Neuronal stem cell (in vitro differentiated cells): ENCODE measurements at regions not wholly inside any gene's neighbourhood (a gene's known extent, or its start where the extent isn't known, plus 50 kb on each side); places are given as distances from the start of the nearest gene placed in this dataset.
"Not testable (repeated sequence)": the region's sequence is repeated elsewhere in the genome, so short reads cannot be mapped to it uniquely, and the experiment has no call there.

ENCODE experiments used
- DNase-seq: peaks from one replicate; pipeline ENCODE4 v3.0.0-alpha.2; 2013; ENCODE audit warnings: low spot score
- H2AFZ ChIP-seq: one replicate; pipeline ENCODE4 v1.6.1; 2013; ENCODE audit warnings: mild to moderate bottlenecking, low read length, inconsistent platforms
- H2AK5ac ChIP-seq: 2 replicates; pipeline ENCODE4 v1.6.1; 2013; ENCODE audit warnings: low read depth, mild to moderate bottlenecking, inconsistent platforms, low read length, moderate library complexity, mixed read lengths
- H2BK120ac ChIP-seq: 2 replicates; pipeline ENCODE4 v1.6.1; 2013; ENCODE audit warnings: low read depth, mild to moderate bottlenecking, inconsistent platforms, low read length, moderate library complexity, mixed read lengths
- H2BK12ac ChIP-seq: one replicate; pipeline ENCODE4 v1.6.1; 2013; ENCODE audit warnings: low read length, inconsistent platforms
- H2BK15ac ChIP-seq: 2 replicates; pipeline ENCODE4 v1.6.1; 2013; ENCODE audit warnings: mild to moderate bottlenecking, low read length, inconsistent platforms, mixed read lengths
- H2BK5ac ChIP-seq: one replicate; pipeline ENCODE4 v1.6.1; 2013; ENCODE audit warnings: inconsistent platforms, mild to moderate bottlenecking, low read length, moderate library complexity
- H3K14ac ChIP-seq: one replicate; pipeline ENCODE4 v1.6.1; 2013; ENCODE audit warnings: low read length, inconsistent platforms
- H3K18ac ChIP-seq: 2 replicates; pipeline ENCODE4 v1.6.1; 2013; ENCODE audit warnings: low read length, inconsistent platforms
- H3K23ac ChIP-seq: 2 replicates; pipeline ENCODE4 v1.6.1; 2013; ENCODE audit warnings: low read depth, mild to moderate bottlenecking, mixed read lengths, low read length, inconsistent platforms; ENCODE audit not compliant: poor library complexity
- H3K27ac ChIP-seq: replicated peaks from 3 replicates; pipeline ENCODE4 v1.5.1; 2013; ENCODE audit warnings: low read length, inconsistent platforms
- H3K27me3 ChIP-seq, 3 experiments: 2 replicates each; pipeline ENCODE4 v1.6.1; 2013; ENCODE audit warnings: low read length in 3 of 3, mild to moderate bottlenecking in 2 of 3, inconsistent platforms in 1 of 3, low read depth in 1 of 3, mixed read lengths in 1 of 3, moderate library complexity in 1 of 3; ENCODE audit not compliant: control insufficient read depth in 3 of 3, insufficient read depth in 3 of 3
- H3K36me3 ChIP-seq, 2 donors: replicated peaks in 1 of 2; 2 replicates each; pipeline ENCODE4 v1.6.1; 2013; ENCODE audit warnings: low read length in 2 of 2; ENCODE audit not compliant: control insufficient read depth in 2 of 2, insufficient read depth in 2 of 2
- H3K4ac ChIP-seq: 2 replicates; pipeline ENCODE4 v1.6.1; 2013; ENCODE audit warnings: inconsistent platforms, mild to moderate bottlenecking, low read length, moderate library complexity
- H3K4me1 ChIP-seq, 2 donors: 1 replicate in 1 of 2; 2 replicates in 1 of 2; pipeline ENCODE4 v1.6.1; 2013; ENCODE audit warnings: low read length in 2 of 2, low read depth in 1 of 2; ENCODE audit not compliant: control insufficient read depth in 2 of 2, insufficient read depth in 1 of 2
- H3K4me2 ChIP-seq: one replicate; pipeline ENCODE4 v1.6.1; 2013; ENCODE audit warnings: mild to moderate bottlenecking, low read length, inconsistent platforms; ENCODE audit not compliant: insufficient read depth, poor library complexity, severe bottlenecking
- H3K4me3 ChIP-seq, 2 donors: 2 replicates each; pipeline ENCODE4 v1.5.1; 2013; ENCODE audit warnings: low read length in 2 of 2, mild to moderate bottlenecking in 2 of 2, inconsistent platforms in 1 of 2, moderate library complexity in 1 of 2
- H3K79me1 ChIP-seq: one replicate; pipeline ENCODE4 v1.6.1; 2013; ENCODE audit warnings: low read depth, mild to moderate bottlenecking, inconsistent platforms, low read length, moderate library complexity
- H3K9ac ChIP-seq: one replicate; pipeline ENCODE4 v1.6.1; 2013; ENCODE audit warnings: mild to moderate bottlenecking, low read depth, low read length, inconsistent platforms; ENCODE audit not compliant: poor library complexity
- H3K9me3 ChIP-seq, 2 donors: replicated peaks in 1 of 2; 2 replicates each; pipeline versions ENCODE3 to v1.6.1; 2013; ENCODE audit warnings: low read length in 2 of 2, mild to moderate bottlenecking in 2 of 2, inconsistent platforms in 1 of 2, low read depth in 1 of 2, mixed read lengths in 1 of 2, moderate library complexity in 1 of 2; ENCODE audit not compliant: control insufficient read depth in 2 of 2, insufficient read depth in 1 of 2
- H4K8ac ChIP-seq: one replicate; pipeline ENCODE4 v1.6.1; 2013; ENCODE audit warnings: low read depth, mild to moderate bottlenecking, inconsistent platforms, low read length, moderate library complexity
- H4K91ac ChIP-seq: one replicate; pipeline ENCODE4 v1.6.1; 2013; ENCODE audit warnings: low read length, low read depth, mild to moderate bottlenecking, inconsistent platforms; ENCODE audit not compliant: poor library complexity
- WGBS, 2 donors: extraction: QIAGEN DNeasy Blood & Tissue Kit; methylation state at CpG; one replicate each; pipeline ENCODE4 v1.1.7; 2013; ENCODE audit warnings: missing lambda C conversion rate in 2 of 2, mixed read lengths in 1 of 2; ENCODE audit not compliant: insufficient read length in 2 of 2, insufficient replicate concordance in 1 of 2; ENCODE audit errors: extremely low coverage in 2 of 2; 5-methylcytosine and 5-hydroxymethylcytosine counted together

DNA sequence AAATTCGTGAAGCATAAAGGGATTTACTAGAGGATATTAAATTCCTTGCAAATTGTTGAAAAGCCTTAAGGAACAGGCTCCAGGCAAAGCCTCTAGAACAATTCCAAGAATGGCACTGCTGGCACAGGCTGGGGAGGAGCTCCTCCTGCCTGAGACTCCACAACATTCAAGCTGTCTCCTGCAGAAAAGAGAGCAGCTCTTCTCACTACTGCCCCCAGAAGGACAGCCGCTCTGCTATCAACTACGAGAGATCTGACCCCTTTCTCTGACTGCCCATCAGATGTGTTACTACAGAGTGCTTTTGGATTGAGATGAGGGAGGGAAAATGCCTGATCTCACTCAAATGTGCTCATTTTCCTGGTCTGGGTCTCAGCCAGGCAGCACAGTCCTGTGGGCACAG is 269.9 kb downstream of the RPIA start:
- not testable (repeated sequence) for H4K8ac ChIP-seq, H4K91ac ChIP-seq, DNase-seq, H3K9me3 ChIP-seq, H3K4ac ChIP-seq, H3K9ac ChIP-seq, H3K14ac ChIP-seq, H3K23ac ChIP-seq, H2AK5ac ChIP-seq, H3K18ac ChIP-seq, H2AFZ ChIP-seq, H3K4me2 ChIP-seq, H2BK12ac ChIP-seq, H3K27me3 ChIP-seq, H3K36me3 ChIP-seq, H2BK120ac ChIP-seq, H3K4me3 ChIP-seq, H3K27ac ChIP-seq, H3K79me1 ChIP-seq, H2BK15ac ChIP-seq, H3K4me1 ChIP-seq, H2BK5ac ChIP-seq
- WGBS, 2 donors = no CpG with 5 or more reads among the region's 3 CpGs

DNA sequence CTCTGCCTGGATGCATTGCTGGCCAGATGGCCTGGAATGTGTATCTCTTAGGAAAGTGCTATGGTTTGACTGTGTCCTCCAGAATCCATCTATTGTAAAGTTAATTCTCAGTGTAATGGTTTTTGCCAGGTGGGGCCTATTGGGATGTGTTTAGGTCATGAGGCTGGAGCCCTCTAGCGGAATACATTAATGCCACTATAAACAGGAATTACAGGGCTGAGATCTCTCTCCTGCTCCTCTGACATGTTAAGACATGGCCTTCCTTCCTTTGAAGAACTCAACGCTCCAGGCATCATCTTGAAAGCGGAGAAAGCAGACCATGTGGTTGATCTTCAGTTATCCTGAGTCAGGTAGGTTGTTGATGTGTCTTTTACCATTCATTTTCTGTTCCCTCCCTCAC is 276.4 kb downstream of the RPIA start:
- H2AK5ac ChIP-seq = no peak overlapping the region
- H2BK12ac ChIP-seq = no peak overlapping the region
- H3K9me3 ChIP-seq = no peaks in the 10 kb centered on the region
- WGBS, 2 donors = no CpG with 5 or more reads among the region's 3 CpGs
- no peak overlapping the region for H3K23ac ChIP-seq
- H3K14ac ChIP-seq = no peak overlapping the region
- H3K36me3 ChIP-seq = no peaks in the 10 kb centered on the region
- no peak for DNase-seq
- no peak overlapping the region for H2BK15ac ChIP-seq
- H2BK120ac ChIP-seq = no peak overlapping the region
- H3K9ac ChIP-seq = no peak overlapping the region
- no peaks in the 10 kb centered on the region for H3K79me1 ChIP-seq
- H4K91ac ChIP-seq = no peak overlapping the region
- no peaks in the 10 kb centered on the region for H3K4me1 ChIP-seq
- H3K27me3 ChIP-seq = no peaks in the 10 kb centered on the region
- H3K18ac ChIP-seq = no peak overlapping the region
- H3K4me2 ChIP-seq = no peak overlapping the region
- no peak overlapping the region for H3K27ac ChIP-seq
- no peak overlapping the region for H4K8ac ChIP-seq
- no peak overlapping the region for H2AFZ ChIP-seq
- H2BK5ac ChIP-seq = no peak overlapping the region
- no peak overlapping the region for H3K4me3 ChIP-seq
- no peak overlapping the region for H3K4ac ChIP-seq

DNA sequence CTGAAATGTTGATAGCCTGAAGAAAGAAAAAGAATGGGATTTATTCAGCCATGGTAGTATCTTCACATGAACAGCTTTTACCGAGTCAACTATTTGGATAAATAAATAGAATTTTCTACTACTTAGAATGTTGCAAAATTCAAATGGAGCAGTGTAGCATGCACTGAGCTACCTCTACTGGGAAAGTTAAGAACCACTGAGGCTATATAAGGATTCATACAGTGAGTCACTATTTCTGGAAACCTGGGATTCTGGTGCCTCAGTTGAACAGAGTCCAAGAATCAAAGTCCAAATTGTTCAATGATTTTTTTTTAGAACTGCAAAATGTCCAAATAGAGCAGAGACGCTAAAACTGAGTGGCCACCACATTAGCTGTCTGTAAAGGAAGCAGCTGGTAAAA is 286.5 kb downstream of the RPIA start:
- no CpG with 5 or more reads among the region's 2 CpGs for WGBS, 2 donors
- not testable (repeated sequence) for H3K18ac ChIP-seq

DNA sequence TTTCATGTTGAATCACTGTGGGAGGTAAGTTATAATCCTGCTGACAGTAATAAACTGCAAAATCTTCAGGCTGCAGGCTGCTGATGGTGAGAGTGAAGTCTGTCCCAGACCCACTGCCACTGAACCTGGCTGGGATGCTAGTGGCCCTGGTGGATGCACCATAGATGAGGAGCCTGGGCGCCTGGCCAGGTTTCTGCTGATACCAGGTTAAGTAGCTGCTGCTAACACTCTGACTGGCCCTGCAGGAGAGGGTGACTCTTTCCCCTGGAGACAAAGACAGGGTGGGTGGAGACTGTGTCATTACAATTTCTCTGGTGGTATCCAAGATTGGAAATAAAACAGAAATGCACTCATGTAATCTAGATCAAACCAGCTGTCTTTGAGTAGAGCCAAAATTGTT is 287.0 kb downstream of the RPIA start:
- not testable (repeated sequence) for H2AFZ ChIP-seq, H4K8ac ChIP-seq, H3K14ac ChIP-seq, H3K4me1 ChIP-seq, H3K27ac ChIP-seq, H3K18ac ChIP-seq, H3K4me2 ChIP-seq, H2BK15ac ChIP-seq, H3K79me1 ChIP-seq, H2BK5ac ChIP-seq, H3K36me3 ChIP-seq, H2BK12ac ChIP-seq, H3K23ac ChIP-seq, H3K9ac ChIP-seq, H3K27me3 ChIP-seq, H2BK120ac ChIP-seq, H2AK5ac ChIP-seq, H3K4me3 ChIP-seq, H3K4ac ChIP-seq, H4K91ac ChIP-seq, DNase-seq, H3K9me3 ChIP-seq
- WGBS, 2 donors = no CpG with 5 or more reads among the region's 1 CpG

More for the DNA sequence above, 286.5 kb downstream of the RPIA start:
- H3K23ac ChIP-seq, H3K4ac ChIP-seq, H3K27me3 ChIP-seq, H2BK120ac ChIP-seq, H3K4me1 ChIP-seq, H3K9ac ChIP-seq, H2BK5ac ChIP-seq, H4K91ac ChIP-seq, H3K79me1 ChIP-seq, H3K9me3 ChIP-seq, H2BK15ac ChIP-seq, H3K36me3 ChIP-seq, DNase-seq, H2AFZ ChIP-seq, H2AK5ac ChIP-seq, H4K8ac ChIP-seq, H3K14ac ChIP-seq, H2BK12ac ChIP-seq, H3K27ac ChIP-seq, H3K4me2 ChIP-seq, H3K4me3 ChIP-seq: not testable (repeated sequence)
